ENCODE measurements at regions not wholly inside any gene's neighbourhood (a gene's known extent, or its start where the extent isn't known, plus 50 kb on each side); places are given as distances from the start of the nearest gene placed in this dataset.

GRCh38 chr18:37956020-37956419, 390.4 kb upstream of the CELF4 start:
- DNase-seq (ENCODE audit: low read depth in 2 of 2), result no peak

- DNase-seq (ENCODE audit: low read depth in 2 of 2), result no peak
Observed at GRCh38 chr18:37955201-37955600, 389.6 kb upstream of the CELF4 start.

- DNase-seq (ENCODE audit: low read depth in 2 of 2), result no peak
Observed at GRCh38 chr18:37953876-37954275, 388.3 kb upstream of the CELF4 start.

- DNase-seq (ENCODE audit: low read depth in 2 of 2), result no peak
Observed at GRCh38 chr18:37948471-37948870, 382.9 kb upstream of the CELF4 start.

GRCh38 chr18:37946324-37946723, 380.7 kb upstream of the CELF4 start:
- no peak for DNase-seq (ENCODE audit: low read depth in 2 of 2)

GRCh38 chr18:37944700-37945270, 379.2 kb upstream of the CELF4 start:
- no peak for DNase-seq (ENCODE audit: low read depth in 2 of 2)

GRCh38 chr18:37937287-37937686, 371.7 kb upstream of the CELF4 start:
- DNase-seq (ENCODE audit: low read depth in 2 of 2), result no peak

- no peak for DNase-seq (ENCODE audit: low read depth in 2 of 2)
Observed at GRCh38 chr18:37935086-37935485, 369.5 kb upstream of the CELF4 start.

- no peak for DNase-seq (ENCODE audit: low read depth in 2 of 2)
Observed at GRCh38 chr18:37930640-37931039, 365.0 kb upstream of the CELF4 start.

- no peak for DNase-seq (ENCODE audit: low read depth in 2 of 2)
Observed at GRCh38 chr18:37922162-37922561, 356.6 kb upstream of the CELF4 start.

- DNase-seq (ENCODE audit: low read depth in 2 of 2), result no peak
Observed at GRCh38 chr18:37920865-37921264, 355.3 kb upstream of the CELF4 start.

GRCh38 chr18:37913051-37913450, 347.5 kb upstream of the CELF4 start:
- no peak for DNase-seq (ENCODE audit: low read depth in 2 of 2)

GRCh38 chr18:37902344-37902743, 336.7 kb upstream of the CELF4 start:
- no peak for DNase-seq (ENCODE audit: low read depth in 2 of 2)

GRCh38 chr18:37900326-37900725, 334.7 kb upstream of the CELF4 start:
- DNase-seq (ENCODE audit: low read depth in 2 of 2), result no peak

- DNase-seq (ENCODE audit: low read depth in 2 of 2), result no peak
Observed at GRCh38 chr18:37889963-37890362, 324.4 kb upstream of the CELF4 start.

- no peak for DNase-seq (ENCODE audit: low read depth in 2 of 2)
Observed at GRCh38 chr18:37874721-37875120, 309.1 kb upstream of the CELF4 start.

- no peak for DNase-seq (ENCODE audit: low read depth in 2 of 2)
Observed at GRCh38 chr18:37873416-37873815, 307.8 kb upstream of the CELF4 start.

GRCh38 chr18:37872562-37872961, 307.0 kb upstream of the CELF4 start:
- DNase-seq (ENCODE audit: low read depth in 2 of 2), result no peak

- DNase-seq (ENCODE audit: low read depth in 2 of 2), result no peak
Observed at GRCh38 chr18:37871561-37871960, 306.0 kb upstream of the CELF4 start.

GRCh38 chr18:37869051-37869450, 303.5 kb upstream of the CELF4 start:
- no peak for DNase-seq (ENCODE audit: low read depth in 2 of 2)

GRCh38 chr18:37864122-37864521, 298.5 kb upstream of the CELF4 start:
- DNase-seq (ENCODE audit: low read depth in 2 of 2), result no peak

- DNase-seq (ENCODE audit: low read depth in 2 of 2), result no peak
Observed at GRCh38 chr18:37861981-37862380, 296.4 kb upstream of the CELF4 start.

GRCh38 chr18:37854396-37854795, 288.8 kb upstream of the CELF4 start:
- no peak for DNase-seq (ENCODE audit: low read depth in 2 of 2)

GRCh38 chr18:37853706-37854105, 288.1 kb upstream of the CELF4 start:
- no peak for DNase-seq (ENCODE audit: low read depth in 2 of 2)
